H9 (cell line): ENCODE measurements at regions not wholly inside any gene's neighbourhood (a gene's known extent, or its start where the extent isn't known, plus 50 kb on each side); places are given as distances from the start of the nearest gene placed in this dataset.

ENCODE experiments used
- DNase-seq: peaks from one replicate; pipeline ENCODE4 v3.0.0-alpha.2; 2017
- H2AFZ ChIP-seq: one replicate; pipeline ENCODE4 v1.6.1; 2013; ENCODE audit warnings: mild to moderate bottlenecking, low read length, control low read depth, moderate library complexity
- H2AK5ac ChIP-seq: 2 replicates; pipeline ENCODE4 v1.6.1; 2013; ENCODE audit warnings: low read length, control low read depth, mixed read lengths; ENCODE audit not compliant: insufficient read length
- H2BK120ac ChIP-seq: one replicate; pipeline ENCODE4 v1.6.1; 2013; ENCODE audit warnings: low read depth, mild to moderate bottlenecking, low read length, control low read depth, inconsistent platforms; ENCODE audit not compliant: poor library complexity, severe bottlenecking
- H2BK12ac ChIP-seq: 2 replicates; pipeline ENCODE4 v1.6.1; 2013; ENCODE audit warnings: low read length, control low read depth, mixed read lengths, low read depth; ENCODE audit not compliant: insufficient read length
- H2BK15ac ChIP-seq: 2 replicates; pipeline ENCODE4 v1.6.1; 2013; ENCODE audit warnings: low read depth, low read length, control low read depth
- H2BK20ac ChIP-seq: one replicate; pipeline ENCODE4 v1.6.1; 2013; ENCODE audit warnings: low read depth, mild to moderate bottlenecking, low read length, control low read depth, inconsistent platforms; ENCODE audit not compliant: poor library complexity, severe bottlenecking
- H2BK5ac ChIP-seq: 2 replicates; pipeline ENCODE4 v1.6.1; 2013; ENCODE audit warnings: low read length, control low read depth, mixed read lengths; ENCODE audit not compliant: insufficient read length
- H3K14ac ChIP-seq: 2 replicates; pipeline ENCODE4 v1.6.1; 2013; ENCODE audit warnings: low read length, control low read depth; ENCODE audit not compliant: insufficient read depth
- H3K18ac ChIP-seq: 2 replicates; pipeline ENCODE4 v1.6.1; 2013; ENCODE audit warnings: low read depth, mild to moderate bottlenecking, mixed read lengths, low read length, control low read depth; ENCODE audit not compliant: insufficient read length
- H3K23ac ChIP-seq: 2 replicates; pipeline ENCODE4 v1.6.1; 2013; ENCODE audit warnings: low read length, control low read depth, mixed read lengths, low read depth; ENCODE audit not compliant: insufficient read length
- H3K23me2 ChIP-seq: 2 replicates; pipeline ENCODE4 v1.6.1; 2013; ENCODE audit warnings: low read depth, mild to moderate bottlenecking, mixed read lengths, low read length, control low read depth; ENCODE audit not compliant: insufficient read length, poor library complexity, severe bottlenecking
- H3K27ac ChIP-seq: 2 replicates; pipeline ENCODE4 v1.5.1; 2013; ENCODE audit warnings: low read length, control low read depth, mixed read lengths, low read depth; ENCODE audit not compliant: insufficient read length
- H3K27me3 ChIP-seq: 2 replicates; pipeline ENCODE4 v1.6.1; 2013; ENCODE audit warnings: low read length, control low read depth, inconsistent platforms; ENCODE audit not compliant: insufficient read depth
- H3K4ac ChIP-seq: 2 replicates; pipeline ENCODE4 v1.6.1; 2013; ENCODE audit warnings: low read depth, mild to moderate bottlenecking, control low read depth, inconsistent platforms, low read length, moderate library complexity
- H3K4me1 ChIP-seq: 2 replicates; pipeline ENCODE4 v1.6.1; 2013; ENCODE audit warnings: low read length, control low read depth, inconsistent platforms; ENCODE audit not compliant: insufficient read depth
- H3K4me2 ChIP-seq: 2 replicates; pipeline ENCODE4 v1.6.1; 2013; ENCODE audit warnings: low read length, control low read depth, mixed read lengths; ENCODE audit not compliant: insufficient read length, insufficient read depth
- H3K56ac ChIP-seq: 2 replicates; pipeline ENCODE4 v1.6.1; 2013; ENCODE audit warnings: low read depth, mild to moderate bottlenecking, mixed read lengths, low read length, control low read depth; ENCODE audit not compliant: insufficient read length
- H3K79me1 ChIP-seq: 2 replicates; pipeline ENCODE4 v1.6.1; 2013; ENCODE audit warnings: low read depth, mild to moderate bottlenecking, moderate library complexity, low read length, control low read depth, inconsistent platforms; ENCODE audit not compliant: insufficient read depth, poor library complexity, severe bottlenecking
- H3K79me2 ChIP-seq: 2 replicates; pipeline ENCODE4 v1.6.1; 2013; ENCODE audit warnings: low read length, control low read depth, inconsistent platforms; ENCODE audit not compliant: insufficient read depth
- H3K9ac ChIP-seq: 2 replicates; pipeline ENCODE4 v1.6.1; 2013; ENCODE audit warnings: low read length, control low read depth, mixed read lengths; ENCODE audit not compliant: insufficient read length; ENCODE audit errors: extremely low read depth
- H3K9me3 ChIP-seq: one replicate; pipeline ENCODE4 v1.6.1; 2013; ENCODE audit warnings: low read depth, low read length, inconsistent platforms; ENCODE audit not compliant: control insufficient read depth
- H3T11ph ChIP-seq: one replicate; pipeline ENCODE4 v1.6.1; 2013; ENCODE audit warnings: mild to moderate bottlenecking, low read length, control low read depth, inconsistent platforms
- H4K20me1 ChIP-seq: one replicate; pipeline ENCODE4 v1.6.1; 2013; ENCODE audit not compliant: control insufficient read depth, insufficient read length, insufficient read depth
- H4K5ac ChIP-seq: 2 replicates; pipeline ENCODE4 v1.6.1; 2013; ENCODE audit warnings: low read depth, mild to moderate bottlenecking, mixed read lengths, low read length, control low read depth; ENCODE audit not compliant: insufficient read length
- H4K8ac ChIP-seq: replicated peaks from 2 replicates; pipeline ENCODE4 v1.6.1; 2013; ENCODE audit warnings: low read length, control low read depth, mixed read lengths, low read depth; ENCODE audit not compliant: insufficient read length
- H4K91ac ChIP-seq: 2 replicates; pipeline ENCODE4 v1.6.1; 2013; ENCODE audit warnings: low read depth, mild to moderate bottlenecking, moderate library complexity, mixed read lengths, low read length, control low read depth; ENCODE audit not compliant: insufficient read length
- H3K27ac Mint-ChIP-seq, 3 experiments: 2 replicates in 2 of 3; 3 replicates in 1 of 3; pipeline ENCODE4 v1.8.0; 2020 to 2021; ENCODE audit warnings: mixed read lengths in 3 of 3, mild to moderate bottlenecking in 1 of 3, moderate library complexity in 1 of 3
- H3K27me3 Mint-ChIP-seq: 2 replicates; pipeline ENCODE4 v1.8.0; 2021; ENCODE audit warnings: low read depth, mild to moderate bottlenecking, moderate library complexity, mixed read lengths
- H3K36me3 Mint-ChIP-seq, 3 experiments: 2 replicates in 2 of 3; 3 replicates in 1 of 3; pipeline ENCODE4 v1.8.0; 2020 to 2021; ENCODE audit warnings: low read depth in 3 of 3, mixed read lengths in 3 of 3; ENCODE audit not compliant: insufficient read depth in 1 of 3
- H3K4me1 Mint-ChIP-seq, 2 experiments: 2 replicates each; pipeline ENCODE4 v1.8.0; 2020; ENCODE audit warnings: mixed read lengths in 2 of 2
- H3K4me3 Mint-ChIP-seq, 2 experiments: 2 replicates in 1 of 2; 3 replicates in 1 of 2; pipeline ENCODE4 v1.8.0; 2020 to 2021; ENCODE audit warnings: mild to moderate bottlenecking in 2 of 2, mixed read lengths in 2 of 2, moderate library complexity in 1 of 2
- H3K9me3 Mint-ChIP-seq, 2 experiments: 2 replicates in 1 of 2; 3 replicates in 1 of 2; pipeline ENCODE4 v1.8.0; 2020; ENCODE audit warnings: mild to moderate bottlenecking in 2 of 2, mixed read lengths in 2 of 2, moderate library complexity in 1 of 2
- CTCF ChIP-seq: fragments of 200-600 bp; sonication (generic); conservative IDR thresholded peaks from 3 replicates; pipeline ENCODE4 v1.8.0; 2021; ENCODE audit warnings: antibody characterized with exemption, mild to moderate bottlenecking

- Mint-ChIP-seq H3K4me3 (no peak overlapping the region), H3K36me3 (peaks cover 0 to 4% (median 0%) of the 10 kb centered on the region in 3 experiments; a peak in 2 of 7 replicates), H3K4me1 (peaks cover 3 to 14% of the 10 kb centered on the region in 2 experiments), H3K27me3 (peaks cover 3% of the 10 kb centered on the region; the same call in 1 of the 2 replicates), H3K27ac (no peak overlapping the region), H3K9me3 (peaks cover 5% of the 10 kb centered on the region in 2 experiments; a peak in 2 of 5 replicates)
- no peak overlapping the region for H3K23ac ChIP-seq
- DNase-seq: no peak
- H4K8ac ChIP-seq: no peak overlapping the region
- H4K5ac ChIP-seq: no peak overlapping the region
- H2BK15ac ChIP-seq: no peak overlapping the region
- no peaks in the 10 kb centered on the region for H3K23me2 ChIP-seq
- no peak overlapping the region for H3K9ac ChIP-seq
- no peaks in the 10 kb centered on the region for H3K79me1 ChIP-seq
- no peak overlapping the region for H2BK20ac ChIP-seq
- H2AFZ ChIP-seq: no peak overlapping the region
- no peak overlapping the region for H3K4me2 ChIP-seq
- H3K4me1 ChIP-seq: peaks cover 2% of the 10 kb centered on the region; the same call in 1 of the 2 replicates
- no peak overlapping the region for H3K27ac ChIP-seq
- no peak overlapping the region for H3T11ph ChIP-seq
- no peak overlapping the region for H3K14ac ChIP-seq
- H2BK120ac ChIP-seq: no peak overlapping the region
- no peak overlapping the region for H3K4ac ChIP-seq
- no peaks in the 10 kb centered on the region for H3K79me2 ChIP-seq
- no peak overlapping the region for H2BK5ac ChIP-seq
- no peak overlapping the region for H3K18ac ChIP-seq
- no peak overlapping the region for H3K56ac ChIP-seq
- H2BK12ac ChIP-seq: no peak overlapping the region
- H3K27me3 ChIP-seq: no peaks in the 10 kb centered on the region
- TF ChIP-seq CTCF: no peak
- H4K91ac ChIP-seq: no peak overlapping the region
- no peaks in the 10 kb centered on the region for H4K20me1 ChIP-seq
- H2AK5ac ChIP-seq: no peak overlapping the region
- H3K9me3 ChIP-seq: no peaks in the 10 kb centered on the region
These were observed 106.3 kb upstream of the WAC start for GRCh38 chr10:28426392-28427159.
